Body of pancreas (tissue), 4 donors: ENCODE measurements at regions not wholly inside any gene's neighbourhood (a gene's known extent, or its start where the extent isn't known, plus 50 kb on each side); places are given as distances from the start of the nearest gene placed in this dataset.

Source experiments
- ATAC-seq: fragments of 150-250 bp; one replicate; pipeline ENCODE4 v1.9.1; 2016
- DNase-seq, 4 donors: peaks; one replicate each; pipeline ENCODE4 v3.0.0-alpha.2; 2019
- H3K27ac ChIP-seq, 4 donors: fragments of 200-600 bp; sonication (generic); 1 replicate in 3 of 4; 2 replicates in 1 of 4; pipeline versions ENCODE4 v1.5.1 to v1.6.1; 2016 to 2019; ENCODE audit warnings: mild to moderate bottlenecking in 1 of 4, mixed read lengths in 1 of 4, moderate library complexity in 1 of 4
- H3K27me3 ChIP-seq, 2 donors: fragments of 200-600 bp; sonication (generic); one replicate each; pipeline ENCODE4 v1.6.0; 2016; ENCODE audit warnings: mild to moderate bottlenecking in 1 of 2
- H3K36me3 ChIP-seq, 2 donors: fragments of 200-600 bp; sonication (generic); replicated peaks in 1 of 2; 2 replicates each; pipeline ENCODE4 v1.5.1; 2016; ENCODE audit warnings: low read depth in 2 of 2; ENCODE audit not compliant: insufficient read depth in 1 of 2
- H3K4me1 ChIP-seq: fragments of 200-600 bp; sonication (generic); one replicate; pipeline ENCODE4 v1.6.0; 2016
- H3K4me3 ChIP-seq, 2 donors: fragments of 200-600 bp; sonication (generic); 1 replicate in 1 of 2; 2 replicates in 1 of 2; pipeline ENCODE4 v1.5.1; 2016 to 2019
- H3K9me3 ChIP-seq, 3 donors: fragments of 200-600 bp; sonication (generic); 1 replicate in 2 of 3; 2 replicates in 1 of 3; pipeline ENCODE4 v1.5.1; 2016
- CTCF ChIP-seq, 7 experiments: fragments of 450-650 bp in 4 of 7; fragments of 200-600 bp in 3 of 7; sonication (generic) in 3 of 7; IDR thresholded peaks; one replicate each; pipeline ENCODE4 v1.5.1; 2016 to 2019; ENCODE audit warnings: antibody characterized with exemption in 7 of 7
- POLR2A ChIP-seq, 3 donors: fragments of 450-650 bp; IDR thresholded peaks; one replicate each; pipeline ENCODE4 v1.6.1; 2016; ENCODE audit warnings: antibody characterized with exemption in 3 of 3, mild to moderate bottlenecking in 2 of 3
- WGBS, 2 donors: methylation state at CpG; one replicate each; pipeline ENCODE4 v1.1.5; 2017; 5-methylcytosine and 5-hydroxymethylcytosine counted together
- intact Hi-C: fragments of 100-400 bp; cut with DNase I; formaldehyde crosslinking; loops from one replicate; pipeline ENCODE4 v1.15.1; 2023

DNA sequence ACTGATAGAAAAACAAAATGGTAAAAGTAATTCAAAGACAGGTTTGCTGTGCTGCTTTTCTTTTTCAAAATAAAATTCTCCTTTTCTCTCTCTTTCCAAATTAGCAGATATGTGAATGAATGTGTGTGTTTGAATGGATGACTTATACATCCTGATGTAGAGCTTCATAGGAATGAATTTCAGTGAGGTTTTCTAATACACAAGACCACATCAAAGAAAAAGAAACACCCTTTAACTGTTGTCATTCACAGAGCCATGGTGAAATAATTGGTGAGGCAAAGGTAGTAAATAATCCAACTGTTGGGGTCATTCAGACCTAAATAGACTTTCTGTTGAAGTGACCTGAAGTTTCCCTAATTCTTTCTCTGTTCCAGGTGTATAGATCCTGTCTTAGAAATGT, 139.1 kb upstream of the ZPLD1 start:
- TF ChIP-seq POLR2A (IDR thresholded peaks at IDR 0.05): no peak
- no peak for TF ChIP-seq CTCF (IDR thresholded peaks at IDR 0.05)
- no peak for ATAC-seq
- DNase-seq: no peak
- Histone ChIP-seq H3K36me3 (no peaks in the 10 kb centered on the region), H3K4me1 (no peaks in the 10 kb centered on the region), H3K9me3 (no peaks in the 10 kb centered on the region), H3K4me3 (no peak overlapping the region), H3K27me3 (no peaks in the 10 kb centered on the region), H3K27ac (no peak overlapping the region)
- intact Hi-C loops: no loop called here

GRCh38 chr3:102297072-102297658, 137.7 kb upstream of the ZPLD1 start:
- Histone ChIP-seq H3K36me3 (no peaks in the 10 kb centered on the region), H3K9me3 (no peaks in the 10 kb centered on the region), H3K4me1 (no peaks in the 10 kb centered on the region), H3K27me3 (no peaks in the 10 kb centered on the region), H3K27ac (no peak overlapping the region), H3K4me3 (no peak overlapping the region)
- ATAC-seq (no peak), DNase-seq (no peak)
- intact Hi-C loops: no loop called here
- TF ChIP-seq CTCF (IDR thresholded peaks at IDR 0.05) (no peak), POLR2A (IDR thresholded peaks at IDR 0.05) (no peak)
- WGBS, 2 donors: 57 to 70% methylated on average over 3 of the region's 3 CpGs

DNA sequence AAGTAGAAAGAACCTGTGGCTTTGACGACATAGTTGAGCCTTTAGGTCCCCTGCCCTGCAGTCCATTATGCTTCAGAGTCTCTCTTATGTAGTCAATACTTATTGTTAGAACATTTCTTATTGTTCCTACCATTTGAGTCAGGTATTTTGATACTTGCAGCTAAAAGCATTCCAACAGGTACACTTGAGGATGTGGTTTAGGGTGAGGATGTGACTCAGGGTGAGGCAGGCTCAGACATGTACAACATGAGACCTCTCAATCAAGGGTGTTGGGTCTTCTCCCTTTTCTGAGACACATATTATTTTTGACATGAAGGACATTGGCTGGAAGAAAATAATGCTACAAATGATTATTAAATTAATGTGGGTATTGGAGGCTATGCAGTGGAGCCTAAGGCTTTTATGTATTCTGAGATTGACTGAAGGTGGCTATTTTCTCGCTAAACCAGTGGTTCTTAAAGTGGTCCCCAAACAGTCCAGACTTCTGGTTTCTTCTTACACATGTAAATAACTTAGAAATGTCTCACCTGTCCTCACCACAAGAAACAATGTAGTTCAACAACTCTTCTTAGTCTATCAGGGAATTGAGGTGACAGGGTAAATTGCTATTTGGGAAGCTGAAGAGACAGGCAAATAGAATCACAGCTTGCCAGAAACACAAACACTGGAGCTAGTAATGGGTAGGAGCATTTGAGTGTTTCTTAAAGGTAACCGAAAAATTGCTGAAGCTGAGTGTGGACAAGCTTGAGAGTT, 135.5 kb upstream of the ZPLD1 start:
- no peak for TF ChIP-seq CTCF (IDR thresholded peaks at IDR 0.05)
- no peak for TF ChIP-seq POLR2A (IDR thresholded peaks at IDR 0.05)
- WGBS, 2 donors: 51% methylated on average over 3 of the region's 3 CpGs

GRCh38 chr3:102301155-102301880, 133.5 kb upstream of the ZPLD1 start:
- H3K36me3 ChIP-seq: no peaks in the 10 kb centered on the region
- ATAC-seq (no peak), DNase-seq (no peak)
- intact Hi-C loops: no loop called here
- no peak overlapping the region for H3K27ac ChIP-seq
- 32 to 33% methylated on average over 4 of the region's 4 CpGs for WGBS, 2 donors
- no peaks in the 10 kb centered on the region for H3K4me1 ChIP-seq
- no peaks in the 10 kb centered on the region for H3K9me3 ChIP-seq
- no peak overlapping the region for H3K4me3 ChIP-seq
- no peaks in the 10 kb centered on the region for H3K27me3 ChIP-seq
- TF ChIP-seq CTCF (IDR thresholded peaks at IDR 0.05): no peak
- no peak for TF ChIP-seq POLR2A (IDR thresholded peaks at IDR 0.05)

More for the DNA sequence above, 135.5 kb upstream of the ZPLD1 start:
- Histone ChIP-seq H3K27ac (no peak overlapping the region), H3K36me3 (no peaks in the 10 kb centered on the region), H3K4me3 (no peak overlapping the region), H3K9me3 (no peaks in the 10 kb centered on the region), H3K27me3 (no peaks in the 10 kb centered on the region), H3K4me1 (no peaks in the 10 kb centered on the region)
- ATAC-seq (no peak), DNase-seq (no peak)
- intact Hi-C loops: no loop called here
